NCI-H2107 treated with DMSO at 0.1 percent for 48 hours (cell line): ENCODE measurements at regions not wholly inside any gene's neighbourhood (a gene's known extent, or its start where the extent isn't known, plus 50 kb on each side); places are given as distances from the start of the nearest gene placed in this dataset.
"Not testable (repeated sequence)": the region's sequence is repeated elsewhere in the genome, so short reads cannot be mapped to it uniquely, and the experiment has no call there.

Source experiments
- DNase-seq: peaks from one replicate; lab custom pipeline; 2025; ENCODE audit not compliant: unreplicated experiment; lab: John Stamatoyannopoulos, UW

GRCh38 chr1:234835239-234835638 lies 225.3 kb upstream of the IRF2BP2 start:
- no peak for DNase-seq

GRCh38 chr1:234833646-234834045 lies 223.7 kb upstream of the IRF2BP2 start:
- DNase-seq, result no peak

DNA sequence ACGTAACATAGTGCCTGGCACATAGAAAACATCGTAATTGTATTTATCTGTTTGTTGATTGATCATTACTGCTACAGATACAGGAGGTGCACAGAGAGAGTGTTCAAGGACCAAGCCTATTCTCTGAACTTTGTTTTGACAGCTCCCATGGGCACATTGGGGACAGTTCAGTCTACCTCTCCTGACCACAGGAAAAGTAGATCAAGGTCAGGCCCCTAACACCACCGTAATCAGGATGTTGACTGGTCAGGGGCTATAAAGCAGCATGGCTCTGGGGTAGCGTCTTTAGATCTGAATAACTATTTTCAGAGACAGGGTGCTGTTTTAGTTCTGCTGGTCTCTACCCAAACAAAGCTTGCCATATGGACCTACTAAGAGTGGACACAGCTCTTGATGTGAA lies 223.1 kb upstream of the IRF2BP2 start:
- DNase-seq, result no peak

GRCh38 chr1:234827656-234828055 lies 217.7 kb upstream of the IRF2BP2 start:
- DNase-seq, result no peak

- DNase-seq, result no peak
These were observed 217.2 kb upstream of the IRF2BP2 start for GRCh38 chr1:234827181-234827580.

- DNase-seq, result no peak
These were observed 216.4 kb upstream of the IRF2BP2 start for GRCh38 chr1:234826352-234826751.

DNA sequence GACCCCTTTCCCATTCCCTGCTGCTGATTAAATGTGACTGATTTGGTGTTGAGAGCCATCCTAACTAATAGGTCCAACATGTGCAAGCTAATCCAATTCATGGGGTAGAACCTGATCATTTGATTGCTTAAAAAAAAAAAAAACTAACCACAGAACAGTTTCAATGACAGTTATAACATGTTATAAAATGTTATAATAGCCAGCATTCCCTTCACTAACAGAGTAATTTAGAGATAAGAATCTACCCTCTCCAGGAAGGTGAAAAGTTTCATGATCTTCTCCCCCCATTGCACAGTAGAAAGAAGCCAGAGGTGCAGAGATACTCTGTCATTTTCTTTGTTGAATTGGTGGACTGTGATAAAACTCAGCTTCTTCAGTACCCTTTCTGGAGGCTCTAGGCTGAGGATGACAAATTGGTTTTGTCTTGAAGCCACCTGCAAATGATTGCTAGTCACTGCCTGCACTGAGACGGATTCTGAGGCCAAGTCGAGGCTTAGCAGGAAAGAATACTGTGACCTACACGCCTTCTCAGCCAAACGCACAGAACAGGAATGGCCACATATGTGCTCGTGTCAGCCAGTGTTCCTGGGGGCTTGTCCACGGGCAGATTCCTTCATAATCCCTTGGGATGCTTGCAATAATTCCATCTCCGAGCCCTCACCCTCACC lies 215.7 kb upstream of the IRF2BP2 start:
- DNase-seq, result no peak

DNA sequence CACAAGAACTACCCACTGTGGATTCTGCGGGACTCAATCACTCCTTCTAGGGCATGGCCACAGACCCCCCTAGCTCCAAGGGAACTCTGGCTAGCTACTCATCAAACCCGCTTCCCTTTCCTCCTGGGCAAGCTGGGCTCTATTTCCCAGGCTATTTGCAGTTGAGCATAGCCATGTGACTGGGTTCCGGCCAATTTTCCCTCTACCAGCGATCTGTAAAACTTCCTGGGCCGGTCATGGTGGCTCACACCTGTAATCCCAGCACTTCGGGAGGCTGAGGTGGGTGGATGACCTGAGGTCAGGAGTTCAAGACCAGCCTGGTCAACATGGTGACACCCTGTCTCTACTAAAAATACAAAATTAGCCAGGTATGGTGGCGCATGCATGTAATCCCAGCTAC lies 214.9 kb upstream of the IRF2BP2 start:
- DNase-seq, result not testable (repeated sequence)

- no peak for DNase-seq
These were observed 213.5 kb upstream of the IRF2BP2 start for GRCh38 chr1:234823191-234824176.

GRCh38 chr1:234821840-234822239 lies 211.9 kb upstream of the IRF2BP2 start:
- DNase-seq, result no peak

GRCh38 chr1:234820597-234820996 lies 210.6 kb upstream of the IRF2BP2 start:
- no peak for DNase-seq

- not testable (repeated sequence) for DNase-seq
These were observed 209.9 kb upstream of the IRF2BP2 start for GRCh38 chr1:234819845-234820244.

- not testable (repeated sequence) for DNase-seq
These were observed 208.0 kb upstream of the IRF2BP2 start for GRCh38 chr1:234818040-234818387.

GRCh38 chr1:234817313-234818039 lies 207.5 kb upstream of the IRF2BP2 start:
- not testable (repeated sequence) for DNase-seq

- not testable (repeated sequence) for DNase-seq
These were observed 206.9 kb upstream of the IRF2BP2 start for GRCh38 chr1:234816864-234817263.

- not testable (repeated sequence) for DNase-seq
These were observed 206.3 kb upstream of the IRF2BP2 start for GRCh38 chr1:234816186-234816851.

GRCh38 chr1:234815295-234815815 lies 205.4 kb upstream of the IRF2BP2 start:
- not testable (repeated sequence) for DNase-seq

DNA sequence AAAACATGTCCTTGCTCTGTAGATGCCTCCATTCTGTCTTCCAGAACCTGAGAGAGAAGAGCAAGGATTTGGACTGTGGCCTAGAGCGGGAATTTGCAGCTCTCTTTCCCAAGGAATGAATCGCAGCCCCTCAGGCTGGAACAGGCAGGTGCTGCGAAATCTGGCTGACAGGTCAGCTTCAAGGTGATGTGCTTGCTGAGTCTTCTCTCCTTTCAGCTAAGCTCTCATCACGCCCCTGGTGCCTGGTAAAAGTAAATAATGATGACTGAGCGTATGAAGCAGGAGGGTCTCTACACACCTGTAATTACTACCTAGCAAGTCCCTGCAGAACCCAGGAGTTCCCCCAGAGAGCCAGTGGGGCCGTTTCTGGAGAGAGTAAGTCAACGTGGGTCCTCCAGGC lies 204.3 kb upstream of the IRF2BP2 start:
- not testable (repeated sequence) for DNase-seq

DNA sequence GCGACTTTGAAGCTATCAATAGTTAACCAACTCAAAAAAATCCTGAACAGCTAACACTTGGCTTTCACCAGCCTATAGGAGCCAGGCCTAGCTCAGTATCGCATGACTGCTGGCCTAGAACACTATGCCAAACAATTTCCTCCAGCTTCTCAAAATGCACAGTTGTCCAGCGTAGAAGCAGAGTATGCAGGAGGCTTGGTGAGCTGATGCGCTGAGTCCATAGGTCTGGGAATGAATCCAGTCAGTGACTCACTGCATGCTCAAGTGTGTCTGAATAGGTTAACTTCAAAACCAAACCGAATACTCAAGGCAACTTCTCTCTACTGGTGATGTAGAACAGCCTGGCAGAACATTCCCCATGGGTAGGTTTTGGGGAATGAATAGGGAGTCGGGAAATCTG lies 201.8 kb upstream of the IRF2BP2 start:
- not testable (repeated sequence) for DNase-seq

- not testable (repeated sequence) for DNase-seq
These were observed 200.7 kb upstream of the IRF2BP2 start for GRCh38 chr1:234810726-234811125.

- DNase-seq, result not testable (repeated sequence)
These were observed 199.9 kb upstream of the IRF2BP2 start for GRCh38 chr1:234809854-234810245.
